ENCODE measurements at regions not wholly inside any gene's neighbourhood (a gene's known extent, or its start where the extent isn't known, plus 50 kb on each side); places are given as distances from the start of the nearest gene placed in this dataset.

GRCh38 chr5:74028406-74028805, 402.4 kb downstream of the ARHGEF28 start:
- Mint-ChIP-seq H3K27ac (ENCODE audit: unreplicated experiment) (no peak overlapping the region), H3K27me3 (ENCODE audit: low read depth) (peaks cover 3% of the 10 kb centered on the region), H3K9me3 (ENCODE audit: low read depth) (no peaks in the 10 kb centered on the region), H3K4me1 (ENCODE audit: low read depth) (no peaks in the 10 kb centered on the region), H3K36me3 (ENCODE audit: low read depth) (no peaks in the 10 kb centered on the region), H3K4me3 (ENCODE audit: unreplicated experiment) (no peak overlapping the region)
- TF ChIP-seq CTCF (IDR thresholded peaks at IDR 0.05): no peak
- no peak for DNase-seq (ENCODE audit: low spot score)

- Mint-ChIP-seq H3K4me1 (ENCODE audit: low read depth) (no peaks in the 10 kb centered on the region), H3K9me3 (ENCODE audit: low read depth) (no peaks in the 10 kb centered on the region)
- TF ChIP-seq CTCF (IDR thresholded peaks at IDR 0.05): no peak
Measured at GRCh38 chr5:74027732-74028338, 401.8 kb downstream of the ARHGEF28 start.

GRCh38 chr5:74026310-74026709, 400.3 kb downstream of the ARHGEF28 start:
- Mint-ChIP-seq H3K27me3 (ENCODE audit: low read depth) (peaks cover 3% of the 10 kb centered on the region), H3K4me3 (ENCODE audit: unreplicated experiment) (no peak overlapping the region), H3K36me3 (ENCODE audit: low read depth) (no peaks in the 10 kb centered on the region), H3K27ac (ENCODE audit: unreplicated experiment) (no peak overlapping the region), H3K9me3 (ENCODE audit: low read depth) (no peaks in the 10 kb centered on the region), H3K4me1 (ENCODE audit: low read depth) (no peaks in the 10 kb centered on the region)
- no peak for DNase-seq (ENCODE audit: low spot score)
- no peak for TF ChIP-seq CTCF (IDR thresholded peaks at IDR 0.05)

More at GRCh38 chr5:74027732-74028338, 401.8 kb downstream of the ARHGEF28 start:
- DNase-seq (ENCODE audit: low spot score): no peak
- no peaks in the 10 kb centered on the region for H3K36me3 Mint-ChIP-seq (ENCODE audit: low read depth)
- H3K27ac Mint-ChIP-seq (ENCODE audit: unreplicated experiment): no peak overlapping the region
- H3K27me3 Mint-ChIP-seq (ENCODE audit: low read depth): peaks cover 3% of the 10 kb centered on the region
- H3K4me3 Mint-ChIP-seq (ENCODE audit: unreplicated experiment): no peak overlapping the region

GRCh38 chr5:74021126-74021525, 395.1 kb downstream of the ARHGEF28 start:
- no peak overlapping the region for H3K27ac Mint-ChIP-seq (ENCODE audit: unreplicated experiment)
- peaks cover 3% of the 10 kb centered on the region for H3K27me3 Mint-ChIP-seq (ENCODE audit: low read depth)
- no peak for DNase-seq (ENCODE audit: low spot score)
- no peaks in the 10 kb centered on the region for H3K9me3 Mint-ChIP-seq (ENCODE audit: low read depth)
- H3K36me3 Mint-ChIP-seq (ENCODE audit: low read depth): no peaks in the 10 kb centered on the region
- H3K4me1 Mint-ChIP-seq (ENCODE audit: low read depth): no peaks in the 10 kb centered on the region
- H3K4me3 Mint-ChIP-seq (ENCODE audit: unreplicated experiment): no peak overlapping the region
- TF ChIP-seq CTCF (IDR thresholded peaks at IDR 0.05): no peak

- TF ChIP-seq CTCF (IDR thresholded peaks at IDR 0.05): no peak
- Mint-ChIP-seq H3K27me3 (ENCODE audit: low read depth) (peaks cover 3% of the 10 kb centered on the region), H3K36me3 (ENCODE audit: low read depth) (no peaks in the 10 kb centered on the region), H3K4me3 (ENCODE audit: unreplicated experiment) (no peak overlapping the region), H3K27ac (ENCODE audit: unreplicated experiment) (no peak overlapping the region), H3K9me3 (ENCODE audit: low read depth) (no peaks in the 10 kb centered on the region), H3K4me1 (ENCODE audit: low read depth) (no peaks in the 10 kb centered on the region)
- DNase-seq (ENCODE audit: low spot score): no peak
Measured at GRCh38 chr5:74020503-74020902, 394.5 kb downstream of the ARHGEF28 start.
